Left renal cortex interstitium (tissue), 4 donors: ENCODE measurements at regions not wholly inside any gene's neighbourhood (a gene's known extent, or its start where the extent isn't known, plus 50 kb on each side); places are given as distances from the start of the nearest gene placed in this dataset.
"Not testable (repeated sequence)": the region's sequence is repeated elsewhere in the genome, so short reads cannot be mapped to it uniquely, and the experiment has no call there.

Experiments
- DNase-seq, 4 donors: peaks; one replicate each; pipeline ENCODE4 v3.0.0-alpha.2; 2013; ENCODE audit warnings: low read depth in 4 of 4, low spot score in 2 of 4, missing footprints in 1 of 4

GRCh38 chr10:93220296-93221170, 146.8 kb downstream of the CYP26A1 start:
- DNase-seq = no peak

- DNase-seq = no peak
Measured at GRCh38 chr10:93221171-93221496, 147.4 kb downstream of the CYP26A1 start.

GRCh38 chr10:93221521-93221920, 147.8 kb downstream of the CYP26A1 start:
- DNase-seq = no peak

- no peak for DNase-seq
Measured at GRCh38 chr10:93222211-93222754, 148.6 kb downstream of the CYP26A1 start.

- DNase-seq = no peak
Measured at GRCh38 chr10:93222876-93223275, 149.2 kb downstream of the CYP26A1 start.

- DNase-seq = no peak
Measured at GRCh38 chr10:93223336-93223735, 149.6 kb downstream of the CYP26A1 start.

- DNase-seq = no peak
Measured at GRCh38 chr10:93224005-93224779, 150.5 kb downstream of the CYP26A1 start.

GRCh38 chr10:93225938-93226337, 152.2 kb downstream of the CYP26A1 start:
- no peak for DNase-seq

GRCh38 chr10:93226619-93227018, 152.9 kb downstream of the CYP26A1 start:
- no peak for DNase-seq

- not testable (repeated sequence) for DNase-seq
Measured at GRCh38 chr10:93230596-93230995, 156.9 kb downstream of the CYP26A1 start.

- not testable (repeated sequence) for DNase-seq
Measured at GRCh38 chr10:93232159-93232558, 158.5 kb downstream of the CYP26A1 start.

GRCh38 chr10:93234940-93235339, 161.2 kb downstream of the CYP26A1 start:
- not testable (repeated sequence) for DNase-seq

- no peak for DNase-seq
Measured at GRCh38 chr10:93235686-93236085, 162.0 kb downstream of the CYP26A1 start.

GRCh38 chr10:93236393-93237040, 162.8 kb downstream of the CYP26A1 start:
- no peak for DNase-seq

- no peak for DNase-seq
Measured at GRCh38 chr10:93245147-93245546, 171.5 kb downstream of the CYP26A1 start.

GRCh38 chr10:93245779-93246178, 172.1 kb downstream of the CYP26A1 start:
- DNase-seq = peak in 2 of 4 donors; percentile 24 to 36

- DNase-seq = no peak
Measured at GRCh38 chr10:93248583-93249227, 175.0 kb downstream of the CYP26A1 start.

- DNase-seq = no peak
Measured at GRCh38 chr10:93250010-93250409, 176.3 kb downstream of the CYP26A1 start.

- DNase-seq = no peak
Measured at GRCh38 chr10:93254180-93254853, 180.6 kb downstream of the CYP26A1 start.

GRCh38 chr10:93255546-93255945, 181.9 kb downstream of the CYP26A1 start:
- no peak for DNase-seq
